HAP-1 (cell line): ENCODE measurements at regions not wholly inside any gene's neighbourhood (a gene's known extent, or its start where the extent isn't known, plus 50 kb on each side); places are given as distances from the start of the nearest gene placed in this dataset.

ENCODE experiments used
- DNase-seq, 2 experiments: peaks; one replicate each; pipeline ENCODE4 v3.0.0-alpha.2; 2016 to 2020; ENCODE audit warnings: low spot score in 2 of 2
- H3K27me3 ChIP-seq: fragments of 250-450 bp; sonication (Bioruptor Pico); 2 replicates; pipeline ENCODE4 v1.5.1; 2020; ENCODE audit warnings: low read depth, mild to moderate bottlenecking, moderate library complexity
- H3K36me3 ChIP-seq: fragments of 250-450 bp; sonication (Bioruptor Pico); replicated peaks from 2 replicates; pipeline ENCODE4 v1.5.1; 2020; ENCODE audit warnings: mild to moderate bottlenecking
- H3K4me1 ChIP-seq: fragments of 250-450 bp; sonication (Bioruptor Pico); 2 replicates; pipeline ENCODE4 v1.5.1; 2020; ENCODE audit warnings: mild to moderate bottlenecking
- H3K4me3 ChIP-seq: fragments of 250-450 bp; sonication (Bioruptor Pico); 2 replicates; pipeline ENCODE4 v1.5.1; 2020; ENCODE audit warnings: mild to moderate bottlenecking, moderate library complexity
- H3K9me3 ChIP-seq: fragments of 250-450 bp; sonication (Bioruptor Pico); 2 replicates; pipeline ENCODE4 v1.5.1; 2020; ENCODE audit warnings: mild to moderate bottlenecking, moderate library complexity
- in situ Hi-C: fragments of 300-500 bp; cut with MboI; formaldehyde crosslinking; loops from 3 replicates; pipeline ENCODE4 v1.14.3; 2020; ENCODE audit warnings: low sequenced_read_pairs, inconsistent platforms, mixed read lengths

- no peaks in the 10 kb centered on the region for H3K36me3 ChIP-seq
- no peak for DNase-seq
- no peaks in the 10 kb centered on the region for H3K9me3 ChIP-seq
- no peak overlapping the region for H3K4me3 ChIP-seq
- in situ Hi-C loops = no loop called here
- no peaks in the 10 kb centered on the region for H3K4me1 ChIP-seq
- H3K27me3 ChIP-seq = peaks cover 6% of the 10 kb centered on the region; the same call in 1 of the 2 replicates
Measured at GRCh38 chr2:38174131-38174530, 98.2 kb upstream of the CYP1B1 start.

DNA sequence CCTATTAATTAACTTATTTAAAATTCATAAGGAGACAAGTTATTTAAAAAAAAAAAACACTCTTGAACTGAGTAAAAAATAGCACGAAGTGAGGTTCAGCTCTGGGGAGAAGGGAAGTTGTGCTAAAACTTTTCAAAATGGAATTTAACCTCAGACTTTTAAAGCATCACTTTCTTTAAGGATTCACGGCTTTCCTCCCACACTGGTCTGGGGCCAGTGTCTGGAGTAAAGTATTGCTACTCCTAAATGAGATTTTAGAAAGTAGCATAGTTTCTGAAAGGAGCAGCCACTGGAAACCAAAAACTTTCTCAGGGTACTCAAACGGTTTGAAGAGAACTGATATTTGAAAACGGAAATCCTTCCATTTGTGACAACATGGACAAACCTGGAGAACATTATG is 97.7 kb upstream of the CYP1B1 start:
- Histone ChIP-seq H3K9me3 (no peaks in the 10 kb centered on the region), H3K4me3 (no peak overlapping the region), H3K4me1 (no peaks in the 10 kb centered on the region), H3K36me3 (no peaks in the 10 kb centered on the region), H3K27me3 (peaks cover 6% of the 10 kb centered on the region; the same call in 1 of the 2 replicates)
- DNase-seq = no peak
- in situ Hi-C loops = no loop called here

DNA sequence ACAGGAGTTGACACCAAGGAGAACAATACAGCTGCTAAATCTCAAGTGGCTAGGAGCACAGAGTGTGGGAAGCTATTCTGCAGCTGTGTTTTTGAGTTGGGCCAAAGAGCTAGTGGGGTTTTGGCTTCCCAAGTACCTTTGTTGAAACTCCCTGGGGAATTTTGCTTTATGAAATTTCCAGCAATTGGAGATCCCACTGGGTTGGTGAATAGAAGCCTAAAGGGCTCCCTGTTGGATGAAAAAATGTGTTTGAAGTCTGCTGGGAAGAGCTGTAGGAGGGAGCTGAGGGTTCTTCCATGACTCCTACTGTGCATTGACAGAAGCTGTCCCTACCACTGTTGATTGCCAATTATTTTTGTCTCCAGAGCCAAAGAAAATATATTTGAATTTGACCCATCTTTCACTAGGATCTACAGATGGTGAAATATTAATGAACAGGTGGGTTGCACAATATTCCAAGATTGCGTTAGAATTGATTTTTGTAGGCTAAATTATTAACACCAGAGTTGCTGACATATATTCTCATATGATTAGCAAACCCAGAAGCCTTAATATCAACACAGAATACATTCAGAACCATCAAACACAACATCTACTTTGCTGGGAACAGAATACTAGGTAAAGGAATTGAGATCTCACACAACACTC is 95.4 kb upstream of the CYP1B1 start:
- H3K27me3 ChIP-seq = peaks cover 6% of the 10 kb centered on the region; the same call in 1 of the 2 replicates
- DNase-seq = no peak
- in situ Hi-C loops = no loop called here
- no peaks in the 10 kb centered on the region for H3K9me3 ChIP-seq
- no peak overlapping the region for H3K4me3 ChIP-seq
- no peaks in the 10 kb centered on the region for H3K4me1 ChIP-seq
- H3K36me3 ChIP-seq = no peaks in the 10 kb centered on the region

DNA sequence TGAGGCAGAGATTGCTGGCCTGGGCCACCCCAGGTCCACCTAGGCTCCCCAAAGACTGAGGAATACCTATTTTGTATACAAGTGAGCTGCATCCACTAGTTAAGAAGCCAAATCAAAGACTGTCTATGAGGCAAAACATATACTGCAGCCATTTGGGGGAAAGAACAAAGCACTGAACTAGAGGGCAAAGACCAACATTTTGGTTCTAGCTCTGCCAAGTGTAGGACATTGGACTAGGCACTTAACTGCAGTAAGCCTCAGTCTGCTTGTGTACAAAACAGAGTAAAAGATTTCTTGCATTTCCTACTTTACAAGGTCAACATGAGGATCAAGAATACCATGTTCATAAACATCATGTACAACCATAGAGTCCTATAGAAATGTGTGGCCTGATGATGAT is 94.8 kb upstream of the CYP1B1 start:
- in situ Hi-C loops = no loop called here
- Histone ChIP-seq H3K36me3 (no peaks in the 10 kb centered on the region), H3K4me1 (no peaks in the 10 kb centered on the region), H3K9me3 (no peaks in the 10 kb centered on the region), H3K4me3 (no peak overlapping the region), H3K27me3 (peaks cover 6% of the 10 kb centered on the region; the same call in 1 of the 2 replicates)
- DNase-seq = no peak

DNA sequence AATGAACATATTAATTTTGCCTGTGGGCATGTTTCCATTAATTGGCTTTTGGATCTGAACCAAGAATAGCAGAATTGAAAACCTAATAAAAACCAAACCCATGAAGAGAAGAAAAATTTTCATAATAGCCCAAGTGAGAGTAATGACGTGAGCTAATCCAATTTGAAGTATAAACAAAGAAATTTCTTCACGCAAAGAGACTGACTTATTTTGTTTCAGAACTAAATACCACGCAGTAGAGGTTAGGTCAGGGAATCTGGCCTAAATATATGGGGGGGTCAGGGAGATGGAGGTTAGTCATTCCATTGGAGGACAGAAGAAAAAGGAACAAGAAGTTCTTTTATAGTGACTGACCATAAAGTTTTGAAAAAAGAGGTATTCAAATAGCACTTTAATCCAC is 94.1 kb upstream of the CYP1B1 start:
- DNase-seq = no peak
- in situ Hi-C loops = no loop called here
- H3K36me3 ChIP-seq = no peaks in the 10 kb centered on the region

GRCh38 chr2:38168710-38169480 is 92.9 kb upstream of the CYP1B1 start:
- in situ Hi-C loops = no loop called here

More for the DNA sequence above, 94.1 kb upstream of the CYP1B1 start:
- peaks cover 6% of the 10 kb centered on the region; the same call in 1 of the 2 replicates for H3K27me3 ChIP-seq
- no peaks in the 10 kb centered on the region for H3K9me3 ChIP-seq
- no peaks in the 10 kb centered on the region for H3K4me1 ChIP-seq
- no peak overlapping the region for H3K4me3 ChIP-seq

DNA sequence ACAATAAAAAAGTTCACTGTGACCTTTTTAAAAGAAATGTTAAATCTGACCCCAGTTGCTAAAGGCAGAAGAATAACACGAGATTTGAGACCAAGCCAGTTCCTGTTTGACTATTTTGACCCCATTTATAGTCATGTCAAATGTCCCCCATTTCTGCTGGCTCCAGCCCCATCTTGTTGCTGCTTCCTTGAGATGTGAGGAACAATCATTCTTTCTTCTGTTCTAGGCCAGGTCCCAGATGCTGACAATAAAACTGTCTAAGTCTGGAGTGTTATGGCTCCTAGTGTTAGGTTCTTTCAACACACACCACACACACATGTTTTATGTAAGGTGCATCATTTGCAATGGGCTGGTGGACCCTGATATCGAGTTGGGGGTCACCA is 92.0 kb upstream of the CYP1B1 start:
- in situ Hi-C loops = no loop called here
- Histone ChIP-seq H3K36me3 (no peaks in the 10 kb centered on the region), H3K4me3 (no peak overlapping the region), H3K27me3 (0 out of 2 replicates have a peak, but pooled peaks cover 3% of the 10 kb centered on the region), H3K4me1 (no peaks in the 10 kb centered on the region), H3K9me3 (no peaks in the 10 kb centered on the region)
- no peak for DNase-seq

More at GRCh38 chr2:38168710-38169480, 92.9 kb upstream of the CYP1B1 start:
- H3K9me3 ChIP-seq = no peaks in the 10 kb centered on the region
- peaks cover 5% of the 10 kb centered on the region; the same call in 1 of the 2 replicates for H3K27me3 ChIP-seq
- no peaks in the 10 kb centered on the region for H3K4me1 ChIP-seq
- H3K4me3 ChIP-seq = no peak overlapping the region
- H3K36me3 ChIP-seq = no peaks in the 10 kb centered on the region
- DNase-seq = no peak

GRCh38 chr2:38165698-38166097 is 89.7 kb upstream of the CYP1B1 start:
- H3K36me3 ChIP-seq = no peaks in the 10 kb centered on the region
- H3K4me3 ChIP-seq = no peak overlapping the region
- H3K27me3 ChIP-seq = no peaks in the 10 kb centered on the region
- no peaks in the 10 kb centered on the region for H3K9me3 ChIP-seq
- no peaks in the 10 kb centered on the region for H3K4me1 ChIP-seq
- in situ Hi-C loops = no loop called here
- no peak for DNase-seq

GRCh38 chr2:38164881-38165280 is 88.9 kb upstream of the CYP1B1 start:
- no peak for DNase-seq
- in situ Hi-C loops = no loop called here
- no peaks in the 10 kb centered on the region for H3K36me3 ChIP-seq
- no peak overlapping the region for H3K4me3 ChIP-seq
- no peaks in the 10 kb centered on the region for H3K9me3 ChIP-seq
- no peaks in the 10 kb centered on the region for H3K4me1 ChIP-seq
- H3K27me3 ChIP-seq = no peaks in the 10 kb centered on the region

DNA sequence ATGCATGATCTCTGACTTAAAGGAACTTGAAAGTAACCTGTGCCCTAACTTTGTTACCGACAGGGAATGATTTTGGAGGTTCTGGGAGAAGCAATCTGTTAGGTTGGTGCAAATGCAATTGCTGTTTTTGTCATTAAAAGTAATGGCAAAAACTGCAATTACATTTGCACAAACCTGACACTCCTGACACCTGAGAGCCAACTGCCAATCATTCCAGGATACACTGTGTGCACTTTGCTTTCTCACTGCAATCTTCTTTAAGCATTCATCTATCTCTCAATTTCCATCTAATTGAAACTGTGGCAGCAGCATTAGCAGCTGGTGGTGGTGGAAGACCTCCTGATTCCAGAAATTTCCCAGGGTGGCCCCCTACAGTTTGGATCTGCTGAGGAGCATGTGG is 87.6 kb upstream of the CYP1B1 start:
- no peaks in the 10 kb centered on the region for H3K4me1 ChIP-seq
- no peaks in the 10 kb centered on the region for H3K27me3 ChIP-seq
- H3K4me3 ChIP-seq = no peak overlapping the region
- H3K9me3 ChIP-seq = no peaks in the 10 kb centered on the region
- no peak for DNase-seq
- in situ Hi-C loops = no loop called here
- H3K36me3 ChIP-seq = no peaks in the 10 kb centered on the region

DNA sequence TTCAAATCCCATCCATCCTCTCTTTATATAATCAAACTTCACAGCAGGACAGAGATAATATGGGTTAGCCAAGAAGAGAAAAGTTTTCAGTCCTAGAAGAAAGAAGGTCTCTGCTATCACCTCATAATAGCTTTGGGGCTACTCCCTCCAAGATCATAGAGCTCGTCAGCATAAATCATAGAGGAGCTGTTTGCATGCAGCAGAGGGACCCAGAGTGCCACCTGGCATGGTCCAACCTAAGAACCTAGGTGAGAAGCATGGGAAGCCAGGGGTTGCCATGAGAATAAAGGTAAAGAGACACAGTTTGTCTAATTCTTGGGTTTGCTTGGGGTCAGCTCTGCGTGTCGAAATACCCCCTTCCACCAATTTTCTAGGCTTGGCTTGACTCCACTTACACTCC is 87.1 kb upstream of the CYP1B1 start:
- H3K36me3 ChIP-seq = no peaks in the 10 kb centered on the region
- in situ Hi-C loops = no loop called here
- no peaks in the 10 kb centered on the region; the same call in 1 of the 2 replicates for H3K27me3 ChIP-seq
- DNase-seq = no peak
- no peaks in the 10 kb centered on the region for H3K4me1 ChIP-seq
- no peaks in the 10 kb centered on the region for H3K9me3 ChIP-seq
- no peak overlapping the region for H3K4me3 ChIP-seq

DNA sequence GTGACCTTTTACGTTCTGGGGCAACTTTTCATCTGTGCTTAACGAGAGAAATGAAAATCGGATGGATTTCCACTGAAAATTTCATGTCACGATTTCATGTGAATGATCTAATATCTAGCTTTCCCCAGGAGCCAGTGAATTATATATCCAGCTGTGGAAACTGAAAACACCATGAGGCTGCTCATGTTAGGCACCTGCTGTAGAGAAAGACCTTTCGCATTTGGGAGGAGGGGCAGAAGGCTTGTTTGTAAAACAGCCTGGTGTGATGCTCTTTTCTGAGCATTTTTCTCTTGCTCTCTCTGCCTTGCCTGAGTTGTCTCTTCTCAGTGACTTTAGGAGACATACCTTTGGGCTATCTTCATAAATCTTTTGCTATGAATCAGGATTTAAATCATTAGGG is 84.6 kb upstream of the CYP1B1 start:
- in situ Hi-C loops = no loop called here
- no peak for DNase-seq
- no peaks in the 10 kb centered on the region for H3K4me1 ChIP-seq

GRCh38 chr2:38159597-38159996 is 83.6 kb upstream of the CYP1B1 start:
- no peaks in the 10 kb centered on the region for H3K4me1 ChIP-seq
- in situ Hi-C loops = no loop called here
- H3K27me3 ChIP-seq = no peaks in the 10 kb centered on the region; the same call in 1 of the 2 replicates
- H3K36me3 ChIP-seq = no peaks in the 10 kb centered on the region
- no peak for DNase-seq
- H3K4me3 ChIP-seq = no peak overlapping the region
- no peaks in the 10 kb centered on the region for H3K9me3 ChIP-seq

More for the DNA sequence above, 84.6 kb upstream of the CYP1B1 start:
- Histone ChIP-seq H3K27me3 (no peaks in the 10 kb centered on the region; the same call in 1 of the 2 replicates), H3K9me3 (no peaks in the 10 kb centered on the region), H3K4me3 (no peak overlapping the region), H3K36me3 (no peaks in the 10 kb centered on the region)

- Histone ChIP-seq H3K9me3 (no peaks in the 10 kb centered on the region), H3K27me3 (no peaks in the 10 kb centered on the region; the same call in 1 of the 2 replicates), H3K4me1 (no peaks in the 10 kb centered on the region), H3K36me3 (no peaks in the 10 kb centered on the region), H3K4me3 (no peak overlapping the region)
- DNase-seq = no peak
- in situ Hi-C loops = no loop called here
Measured at GRCh38 chr2:38159191-38159590, 83.2 kb upstream of the CYP1B1 start.
